ENCODE measurements at regions not wholly inside any gene's neighbourhood (a gene's known extent, or its start where the extent isn't known, plus 50 kb on each side); places are given as distances from the start of the nearest gene placed in this dataset.

DNA sequence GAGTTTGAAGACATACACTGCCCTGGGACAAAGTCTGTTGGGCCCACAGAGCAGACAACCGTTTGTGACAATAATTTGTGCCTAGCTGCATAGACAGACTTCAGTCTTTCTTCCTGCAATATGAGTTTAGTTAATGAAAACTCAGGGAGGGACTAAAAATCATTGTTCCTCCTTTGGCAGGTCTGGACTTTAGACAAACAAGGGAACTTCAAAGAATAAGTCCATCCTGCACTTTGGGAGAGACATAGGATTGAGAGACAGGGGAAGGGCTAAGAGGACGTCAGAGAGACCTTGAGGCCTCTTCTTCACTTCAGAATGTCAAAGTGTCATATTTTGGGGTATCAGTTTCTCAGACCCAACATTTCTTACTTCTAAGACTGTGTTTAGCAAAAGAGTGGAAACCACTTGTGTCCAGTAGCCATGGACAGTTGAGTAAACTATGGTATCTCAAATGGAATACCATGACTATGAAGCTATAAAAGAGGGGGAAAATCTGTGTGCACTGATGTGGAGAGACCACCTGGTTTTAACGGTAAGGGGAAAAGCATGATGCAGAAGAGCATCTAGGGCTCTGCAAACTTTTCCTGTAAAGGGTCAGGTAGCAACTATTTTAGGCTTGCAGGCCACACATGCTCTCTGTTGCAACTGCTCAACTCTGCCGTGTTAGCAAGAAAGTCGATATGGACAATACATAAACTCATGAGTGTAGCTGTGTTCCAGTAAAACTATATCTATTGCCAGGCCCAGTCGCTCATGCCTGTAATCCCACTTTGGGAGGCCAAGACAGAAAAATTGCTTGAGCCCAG is 217.8 kb upstream of the SH3BP4 start:
- Histone ChIP-seq H3K4me2 (no peak overlapping the region), H3K4me1 (no peaks in the 10 kb centered on the region), H3K4me3 (no peak overlapping the region), H3K27ac (no peak overlapping the region), H3K9me3 (0 out of 3 replicates have a peak, but pooled peaks cover 3% of the 10 kb centered on the region)
- no peak for DNase-seq (ENCODE audit: low read depth in 1 of 2, low spot score in 1 of 2)
- FAIRE-seq: no peak
- WGBS (ENCODE audit: missing lambda C conversion rate): 64% methylated on average over 6 of the region's 6 CpGs
- ATAC-seq: no peak
- ChIA-PET CTCF (interaction anchor here (0.6 to 1.8 kb wide), 3 partner anchors 8 to 43 kb away, joined by 3 to 6 read pairs (median 3); no protein-coding TSS in a partner anchor), POLR2A (no interaction called here)
- TF ChIP-seq MYC (IDR thresholded peaks at IDR 0.05; ENCODE audit: borderline replicate concordance, low read length) (no peak), EHMT2 (IDR thresholded peaks at IDR 0.05; ENCODE audit: low read depth) (no peak), RCOR1 (IDR thresholded peaks at IDR 0.05; ENCODE audit: low read depth, low read length) (no peak), CEBPB (IDR thresholded peaks at IDR 0.05) (no peak), CHD2 (IDR thresholded peaks at IDR 0.05; ENCODE audit: low read length, partially characterized antibody) (no peak), CHD4 (IDR thresholded peaks at IDR 0.05; ENCODE audit: borderline replicate concordance) (no peak), MAZ (IDR thresholded peaks at IDR 0.05; ENCODE audit: borderline replicate concordance, low read depth, low read length) (no peak), KDM1A (IDR thresholded peaks at IDR 0.05; ENCODE audit: low read depth) (no peak), POLR2AphosphoS2 (conservative IDR thresholded peaks at IDR 0.05; ENCODE audit: low read length) (no peak), SMC3 (IDR thresholded peaks at IDR 0.05) (no peak), POLR2A (IDR thresholded peaks at IDR 0.05; ENCODE audit: low read length) (no peak), ZNF302 (CRISPR knock-in tag; IDR thresholded peaks at IDR 0.05) (no peak), FOSL2 (IDR thresholded peaks at IDR 0.05) (no peak), FOSL2 (CRISPR knock-in tag; IDR thresholded peaks at IDR 0.05) (no peak), ZSCAN20 (CRISPR knock-in tag; IDR thresholded peaks at IDR 0.05) (no peak), TFCP2L1 (CRISPR knock-in tag; IDR thresholded peaks at IDR 0.05) (no peak), GATA3 (IDR thresholded peaks at IDR 0.05; ENCODE audit: borderline replicate concordance) (no peak)
- TF ChIP-seq, protein P1, sequence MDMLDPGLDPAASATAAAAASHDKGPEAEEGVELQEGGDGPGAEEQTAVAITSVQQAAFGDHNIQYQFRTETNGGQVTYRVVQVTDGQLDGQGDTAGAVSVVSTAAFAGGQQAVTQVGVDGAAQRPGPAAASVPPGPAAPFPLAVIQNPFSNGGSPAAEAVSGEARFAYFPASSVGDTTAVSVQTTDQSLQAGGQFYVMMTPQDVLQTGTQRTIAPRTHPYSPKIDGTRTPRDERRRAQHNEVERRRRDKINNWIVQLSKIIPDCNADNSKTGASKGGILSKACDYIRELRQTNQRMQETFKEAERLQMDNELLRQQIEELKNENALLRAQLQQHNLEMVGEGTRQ (IDR thresholded peaks at IDR 0.05): no peak
- TF ChIP-seq, protein P2, sequence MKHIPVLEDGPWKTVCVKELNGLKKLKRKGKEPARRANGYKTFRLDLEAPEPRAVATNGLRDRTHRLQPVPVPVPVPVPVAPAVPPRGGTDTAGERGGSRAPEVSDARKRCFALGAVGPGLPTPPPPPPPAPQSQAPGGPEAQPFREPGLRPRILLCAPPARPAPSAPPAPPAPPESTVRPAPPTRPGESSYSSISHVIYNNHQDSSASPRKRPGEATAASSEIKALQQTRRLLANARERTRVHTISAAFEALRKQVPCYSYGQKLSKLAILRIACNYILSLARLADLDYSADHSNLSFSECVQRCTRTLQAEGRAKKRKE (CRISPR knock-in tag; IDR thresholded peaks at IDR 0.05; ENCODE audit: low read depth): no peak
- TF ChIP-seq, protein P3, sequence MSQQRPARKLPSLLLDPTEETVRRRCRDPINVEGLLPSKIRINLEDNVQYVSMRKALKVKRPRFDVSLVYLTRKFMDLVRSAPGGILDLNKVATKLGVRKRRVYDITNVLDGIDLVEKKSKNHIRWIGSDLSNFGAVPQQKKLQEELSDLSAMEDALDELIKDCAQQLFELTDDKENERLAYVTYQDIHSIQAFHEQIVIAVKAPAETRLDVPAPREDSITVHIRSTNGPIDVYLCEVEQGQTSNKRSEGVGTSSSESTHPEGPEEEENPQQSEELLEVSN (IDR thresholded peaks at IDR 0.05; ENCODE audit: borderline replicate concordance, low read depth): no peak

DNA sequence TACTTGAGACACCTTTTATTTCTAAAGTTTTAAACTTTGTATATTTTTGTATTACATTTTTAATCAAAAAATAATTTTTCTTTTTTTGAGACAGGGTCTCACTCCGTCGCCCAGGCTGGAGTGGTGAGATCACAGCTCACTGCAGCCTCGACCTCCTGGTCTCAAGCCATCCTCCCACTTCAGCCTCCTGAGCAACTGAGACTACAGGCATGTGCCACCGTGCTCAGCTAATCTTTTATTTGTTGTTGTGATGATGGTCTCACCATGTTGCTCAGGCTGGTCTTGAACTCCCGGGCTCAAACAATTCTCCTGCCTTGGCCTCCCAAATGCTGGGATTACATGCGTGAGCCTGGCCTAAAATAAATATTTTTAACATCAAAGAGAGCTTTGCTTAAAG is 218.7 kb upstream of the SH3BP4 start:
- POLR2A ChIA-PET: no interaction called here
- CTCF ChIA-PET: interaction anchor here (1.8 kb wide), 1 partner anchor 9 kb away, joined by 6 read pairs; no protein-coding TSS in a partner anchor
- TF ChIP-seq RNF2 (IDR thresholded peaks at IDR 0.05; ENCODE audit: borderline replicate concordance, low read depth) (no peak), ZNF302 (CRISPR knock-in tag; IDR thresholded peaks at IDR 0.05) (no peak), BHLHE40 (IDR thresholded peaks at IDR 0.05; ENCODE audit: low read depth, low read length) (no peak), JUNB (IDR thresholded peaks at IDR 0.05) (no peak), RCOR1 (IDR thresholded peaks at IDR 0.05; ENCODE audit: low read depth, low read length) (no peak), ZFP36 (IDR thresholded peaks at IDR 0.05; ENCODE audit: borderline replicate concordance, partially characterized antibody) (no peak), CHD4 (IDR thresholded peaks at IDR 0.05; ENCODE audit: borderline replicate concordance) (no peak), TFCP2L1 (CRISPR knock-in tag; IDR thresholded peaks at IDR 0.05) (no peak), HDAC2 (IDR thresholded peaks at IDR 0.05) (no peak), CBX8 (IDR thresholded peaks at IDR 0.05) (no peak), TP53 (CRISPR knock-in tag; IDR thresholded peaks at IDR 0.05) (no peak), FOSL2 (IDR thresholded peaks at IDR 0.05) (no peak), FOSL2 (CRISPR knock-in tag; IDR thresholded peaks at IDR 0.05) (no peak)
- TF ChIP-seq, protein P1 (IDR thresholded peaks at IDR 0.05): no peak
- TF ChIP-seq, protein P4, sequence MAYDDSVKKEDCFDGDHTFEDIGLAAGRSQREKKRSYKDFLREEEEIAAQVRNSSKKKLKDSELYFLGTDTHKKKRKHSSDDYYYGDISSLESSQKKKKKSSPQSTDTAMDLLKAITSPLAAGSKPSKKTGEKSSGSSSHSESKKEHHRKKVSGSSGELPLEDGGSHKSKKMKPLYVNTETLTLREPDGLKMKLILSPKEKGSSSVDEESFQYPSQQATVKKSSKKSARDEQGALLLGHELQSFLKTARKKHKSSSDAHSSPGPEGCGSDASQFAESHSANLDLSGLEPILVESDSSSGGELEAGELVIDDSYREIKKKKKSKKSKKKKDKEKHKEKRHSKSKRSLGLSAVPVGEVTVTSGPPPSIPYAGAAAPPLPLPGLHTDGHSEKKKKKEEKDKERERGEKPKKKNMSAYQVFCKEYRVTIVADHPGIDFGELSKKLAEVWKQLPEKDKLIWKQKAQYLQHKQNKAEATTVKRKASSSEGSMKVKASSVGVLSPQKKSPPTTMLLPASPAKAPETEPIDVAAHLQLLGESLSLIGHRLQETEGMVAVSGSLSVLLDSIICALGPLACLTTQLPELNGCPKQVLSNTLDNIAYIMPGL (CRISPR knock-in tag; IDR thresholded peaks at IDR 0.05; ENCODE audit: borderline replicate concordance): no peak
- TF ChIP-seq, protein P3 (IDR thresholded peaks at IDR 0.05; ENCODE audit: borderline replicate concordance, low read depth): no peak

More for the DNA sequence above, 218.7 kb upstream of the SH3BP4 start:
- Histone ChIP-seq H3K4me3 (no peak overlapping the region), H3K27ac (no peak overlapping the region), H3K4me1 (no peaks in the 10 kb centered on the region), H3K4me2 (no peak overlapping the region), H3K9me3 (0 out of 3 replicates have a peak, but pooled peaks cover 3% of the 10 kb centered on the region)
- FAIRE-seq (no peak), DNase-seq (ENCODE audit: low read depth in 1 of 2, low spot score in 1 of 2) (no peak), ATAC-seq (no peak)
- 80% methylated on average over 6 of the region's 6 CpGs for WGBS (ENCODE audit: missing lambda C conversion rate)
